GM23338 (cell line): ENCODE measurements at regions not wholly inside any gene's neighbourhood (a gene's known extent, or its start where the extent isn't known, plus 50 kb on each side); places are given as distances from the start of the nearest gene placed in this dataset.

Experiments used
- ATAC-seq: fragments of 200-7000 bp; cut with Tn5 transposase; 3 replicates; pipeline ENCODE4 v1.9.1; 2020
- DNase-seq: peaks from one replicate; pipeline ENCODE4 v3.0.0-alpha.2; 2015; ENCODE audit warnings: low spot score
- H2AFZ ChIP-seq: fragments of 200-600 bp; sonication (generic); 2 replicates; pipeline ENCODE4 v1.8.0; 2016; ENCODE audit warnings: antibody characterized with exemption, mild to moderate bottlenecking, moderate library complexity
- H3F3A ChIP-seq: fragments of 200-600 bp; sonication (generic); replicated peaks from 2 replicates; pipeline ENCODE4 v1.8.0; 2017; ENCODE audit warnings: antibody characterized with exemption, mixed run types, low read depth
- H3K27ac ChIP-seq: fragments of 200-600 bp; sonication (generic); 2 replicates; pipeline ENCODE4 v1.6.1; 2016; ENCODE audit warnings: low read depth
- H3K27me3 ChIP-seq: fragments of 200-600 bp; sonication (generic); 2 replicates; pipeline ENCODE4 v1.8.0; 2016; ENCODE audit warnings: mild to moderate bottlenecking, mixed run types, moderate library complexity; ENCODE audit not compliant: insufficient read depth
- H3K36me3 ChIP-seq: fragments of 200-600 bp; sonication (generic); 2 replicates; pipeline ENCODE4 v1.8.0; 2016; ENCODE audit warnings: mild to moderate bottlenecking; ENCODE audit not compliant: insufficient read depth
- H3K4me1 ChIP-seq: fragments of 200-600 bp; sonication (generic); 2 replicates; pipeline ENCODE4 v1.8.0; 2016; ENCODE audit warnings: mild to moderate bottlenecking, moderate library complexity; ENCODE audit not compliant: insufficient read depth
- H3K4me2 ChIP-seq: fragments of 200-600 bp; sonication (generic); 2 replicates; pipeline ENCODE4 v1.7.1; 2017; ENCODE audit warnings: mixed run types
- H3K4me3 ChIP-seq: fragments of 200-600 bp; sonication (generic); 2 replicates; pipeline ENCODE4 v1.6.1; 2016; ENCODE audit warnings: mixed run types
- H3K79me2 ChIP-seq: fragments of 200-600 bp; sonication (generic); replicated peaks from 2 replicates; pipeline ENCODE4 v1.8.0; 2017; ENCODE audit warnings: mild to moderate bottlenecking; ENCODE audit not compliant: insufficient read depth
- H3K9me2 ChIP-seq: fragments of 200-600 bp; sonication (generic); 2 replicates; pipeline ENCODE4 v1.8.0; 2017; ENCODE audit not compliant: insufficient read depth
- H4K20me1 ChIP-seq: fragments of 200-600 bp; sonication (generic); replicated peaks from 2 replicates; pipeline ENCODE4 v1.8.0; 2017; ENCODE audit warnings: mild to moderate bottlenecking; ENCODE audit not compliant: insufficient read depth
- H3K27ac Mint-ChIP-seq: 2 replicates; pipeline ENCODE4 v1.8.0; 2020; ENCODE audit warnings: inconsistent platforms, mild to moderate bottlenecking, moderate library complexity, mixed read lengths
- H3K27me3 Mint-ChIP-seq: 3 replicates; pipeline ENCODE4 v1.8.0; 2022; ENCODE audit warnings: low read depth, mild to moderate bottlenecking, moderate library complexity, mixed read lengths, inconsistent platforms; ENCODE audit not compliant: insufficient read depth, poor library complexity
- H3K36me3 Mint-ChIP-seq: 3 replicates; pipeline ENCODE4 v1.8.0; 2021; ENCODE audit warnings: low read depth, mild to moderate bottlenecking, inconsistent platforms, moderate library complexity, mixed read lengths
- H3K4me1 Mint-ChIP-seq: 3 replicates; pipeline ENCODE4 v1.8.0; 2020; ENCODE audit warnings: mild to moderate bottlenecking, inconsistent platforms, mixed read lengths
- H3K4me3 Mint-ChIP-seq: 3 replicates; pipeline ENCODE4 v1.8.0; 2021; ENCODE audit warnings: moderate library complexity, mild to moderate bottlenecking, inconsistent platforms, mixed read lengths
- H3K9me3 Mint-ChIP-seq: 3 replicates; pipeline ENCODE4 v1.8.0; 2020; ENCODE audit warnings: moderate library complexity, mild to moderate bottlenecking, inconsistent platforms, mixed read lengths
- CREB1 ChIP-seq: fragments of 250-450 bp; sonication (Bioruptor Pico); IDR thresholded peaks from 2 replicates; pipeline ENCODE4 v1.5.0; 2020; ENCODE audit warnings: low read depth, mild to moderate bottlenecking, moderate library complexity
- CTCF ChIP-seq, 2 experiments: fragments of 200-600 bp in 1 of 2; sonication (generic) in 1 of 2; conservative IDR thresholded peaks; 2 replicates each; pipeline versions ENCODE4 v1.5.1 to v1.6.1; 2016 to 2017; ENCODE audit warnings: antibody characterized with exemption in 2 of 2, low read depth in 2 of 2, mild to moderate bottlenecking in 2 of 2, moderate library complexity in 1 of 2
- ETS1 ChIP-seq: IDR thresholded peaks from 2 replicates; pipeline ENCODE4 v1.6.1; 2016; ENCODE audit warnings: antibody characterized with exemption
- EZH2 ChIP-seq: fragments of 200-600 bp; sonication (generic); IDR thresholded peaks from one replicate; pipeline ENCODE4 v1.8.0; 2017; ENCODE audit warnings: antibody characterized with exemption, mild to moderate bottlenecking, low read depth; ENCODE audit not compliant: unreplicated experiment
- EZH2phosphoT487 ChIP-seq: fragments of 200-600 bp; sonication (generic); IDR thresholded peaks from one replicate; pipeline ENCODE4 v1.8.1; 2018; ENCODE audit warnings: antibody characterized with exemption; ENCODE audit not compliant: unreplicated experiment
- JUNB ChIP-seq: IDR thresholded peaks from one replicate; pipeline ENCODE4 v1.6.1; 2016; ENCODE audit warnings: antibody characterized with exemption; ENCODE audit not compliant: unreplicated experiment
- NANOG ChIP-seq: IDR thresholded peaks from 2 replicates; pipeline ENCODE4 v1.6.1; 2016; ENCODE audit warnings: antibody characterized with exemption, borderline replicate concordance
- POLR2AphosphoS5 ChIP-seq: IDR thresholded peaks from 2 replicates; pipeline ENCODE4 v1.6.1; 2016; ENCODE audit warnings: antibody characterized with exemption, low read depth
- STAT1 ChIP-seq: IDR thresholded peaks from one replicate; pipeline ENCODE4 v1.6.1; 2016; ENCODE audit warnings: antibody characterized with exemption; ENCODE audit not compliant: unreplicated experiment
- ZNF114 ChIP-seq: fragments of 250-450 bp; sonication (Bioruptor Pico); IDR thresholded peaks from 2 replicates; pipeline ENCODE4 v1.5.0; 2020; ENCODE audit warnings: mild to moderate bottlenecking, moderate library complexity
- ZNF331 ChIP-seq: fragments of 250-450 bp; sonication (Bioruptor Pico); IDR thresholded peaks from 2 replicates; pipeline ENCODE4 v1.5.0; 2020; ENCODE audit warnings: low read depth, mild to moderate bottlenecking, moderate library complexity
- ZNF462 ChIP-seq: fragments of 250-450 bp; sonication (Bioruptor Pico); IDR thresholded peaks from 2 replicates; pipeline ENCODE4 v1.5.0; 2020; ENCODE audit warnings: mild to moderate bottlenecking, moderate library complexity
- TF ChIP-seq, protein P1 (sequence below): IDR thresholded peaks from one replicate; pipeline ENCODE4 v1.6.1; 2018; ENCODE audit warnings: antibody characterized with exemption; ENCODE audit not compliant: unreplicated experiment

DNA sequence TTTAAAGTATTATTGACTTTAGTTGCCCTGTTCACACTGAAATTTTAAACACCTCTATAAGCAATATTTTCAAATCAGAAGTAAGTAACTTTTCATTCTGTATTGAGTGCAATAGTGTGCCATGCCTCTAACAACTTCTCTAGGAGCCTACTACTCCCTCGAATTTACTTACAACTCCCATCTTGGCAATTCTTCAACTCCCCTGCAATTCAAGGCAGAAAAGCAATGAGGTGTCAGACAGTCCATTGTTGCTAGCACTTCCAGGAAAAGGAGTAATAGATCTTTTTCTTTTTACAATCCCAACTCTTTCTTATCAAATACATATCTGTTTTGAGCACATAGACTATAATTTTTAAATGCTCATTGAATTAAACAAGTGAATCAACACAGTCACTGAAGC, 222.7 kb upstream of the PUM3 start:
- DNase-seq (no peak), ATAC-seq (no peak)
- Mint-ChIP-seq H3K36me3 (no peaks in the 10 kb centered on the region; the same call in 2 of the 3 replicates), H3K4me1 (peaks cover 8% of the 10 kb centered on the region; the same call in 2 of the 3 replicates), H3K9me3 (peaks cover 4% of the 10 kb centered on the region; the same call in 1 of the 3 replicates), H3K4me3 (no peak overlapping the region), H3K27me3 (no peaks in the 10 kb centered on the region), H3K27ac (no peak overlapping the region)
- no peaks in the 10 kb centered on the region for H3F3A ChIP-seq
- no peak for TF ChIP-seq EZH2
- TF ChIP-seq CTCF (conservative IDR thresholded peaks at IDR 0.05; ENCODE audit: low read depth in 2 of 2) = no peak
- no peak for TF ChIP-seq STAT1
- no peak for TF ChIP-seq CREB1 (CRISPR knock-in tag)
- no peak for TF ChIP-seq ZNF331
- no peak for TF ChIP-seq EZH2phosphoT487
- TF ChIP-seq ZNF114 (CRISPR knock-in tag) = no peak
- TF ChIP-seq ETS1 = no peak
- no peak for TF ChIP-seq ZNF462
- no peak for TF ChIP-seq POLR2AphosphoS5
- TF ChIP-seq, protein P1, sequence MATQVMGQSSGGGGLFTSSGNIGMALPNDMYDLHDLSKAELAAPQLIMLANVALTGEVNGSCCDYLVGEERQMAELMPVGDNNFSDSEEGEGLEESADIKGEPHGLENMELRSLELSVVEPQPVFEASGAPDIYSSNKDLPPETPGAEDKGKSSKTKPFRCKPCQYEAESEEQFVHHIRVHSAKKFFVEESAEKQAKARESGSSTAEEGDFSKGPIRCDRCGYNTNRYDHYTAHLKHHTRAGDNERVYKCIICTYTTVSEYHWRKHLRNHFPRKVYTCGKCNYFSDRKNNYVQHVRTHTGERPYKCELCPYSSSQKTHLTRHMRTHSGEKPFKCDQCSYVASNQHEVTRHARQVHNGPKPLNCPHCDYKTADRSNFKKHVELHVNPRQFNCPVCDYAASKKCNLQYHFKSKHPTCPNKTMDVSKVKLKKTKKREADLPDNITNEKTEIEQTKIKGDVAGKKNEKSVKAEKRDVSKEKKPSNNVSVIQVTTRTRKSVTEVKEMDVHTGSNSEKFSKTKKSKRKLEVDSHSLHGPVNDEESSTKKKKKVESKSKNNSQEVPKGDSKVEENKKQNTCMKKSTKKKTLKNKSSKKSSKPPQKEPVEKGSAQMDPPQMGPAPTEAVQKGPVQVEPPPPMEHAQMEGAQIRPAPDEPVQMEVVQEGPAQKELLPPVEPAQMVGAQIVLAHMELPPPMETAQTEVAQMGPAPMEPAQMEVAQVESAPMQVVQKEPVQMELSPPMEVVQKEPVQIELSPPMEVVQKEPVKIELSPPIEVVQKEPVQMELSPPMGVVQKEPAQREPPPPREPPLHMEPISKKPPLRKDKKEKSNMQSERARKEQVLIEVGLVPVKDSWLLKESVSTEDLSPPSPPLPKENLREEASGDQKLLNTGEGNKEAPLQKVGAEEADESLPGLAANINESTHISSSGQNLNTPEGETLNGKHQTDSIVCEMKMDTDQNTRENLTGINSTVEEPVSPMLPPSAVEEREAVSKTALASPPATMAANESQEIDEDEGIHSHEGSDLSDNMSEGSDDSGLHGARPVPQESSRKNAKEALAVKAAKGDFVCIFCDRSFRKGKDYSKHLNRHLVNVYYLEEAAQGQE = no peak
- no peak for TF ChIP-seq JUNB
- no peak for TF ChIP-seq NANOG
- no peaks in the 10 kb centered on the region for H3K36me3 ChIP-seq
- no peak overlapping the region for H3K4me2 ChIP-seq
- H2AFZ ChIP-seq = no peak overlapping the region
- no peaks in the 10 kb centered on the region for H3K27me3 ChIP-seq
- H3K27ac ChIP-seq = no peak overlapping the region
- no peaks in the 10 kb centered on the region for H3K79me2 ChIP-seq
- no peaks in the 10 kb centered on the region for H3K9me2 ChIP-seq
- no peak overlapping the region for H3K4me3 ChIP-seq
- no peaks in the 10 kb centered on the region for H3K4me1 ChIP-seq
- no peaks in the 10 kb centered on the region for H4K20me1 ChIP-seq
